Fibroblast of lung (primary cell): ENCODE measurements at regions not wholly inside any gene's neighbourhood (a gene's known extent, or its start where the extent isn't known, plus 50 kb on each side); places are given as distances from the start of the nearest gene placed in this dataset.

Experiments used
- EZH2 ChIP-seq: IDR thresholded peaks from 2 replicates; pipeline ENCODE4 v1.5.1; 2012; ENCODE audit warnings: low read length, control low read depth, mild to moderate bottlenecking; ENCODE audit errors: missing control alignments
- TF ChIP-seq, protein P1 (sequence below), 2 donors: IDR thresholded peaks in 1 of 2; conservative IDR thresholded peaks in 1 of 2; 1 replicate in 1 of 2; 2 replicates in 1 of 2; pipeline ENCODE4 v1.5.1; 2011 to 2012; ENCODE audit warnings: low read length in 2 of 2, control low read depth in 1 of 2, inconsistent platforms in 1 of 2, low read depth in 1 of 2, mild to moderate bottlenecking in 1 of 2

DNA sequence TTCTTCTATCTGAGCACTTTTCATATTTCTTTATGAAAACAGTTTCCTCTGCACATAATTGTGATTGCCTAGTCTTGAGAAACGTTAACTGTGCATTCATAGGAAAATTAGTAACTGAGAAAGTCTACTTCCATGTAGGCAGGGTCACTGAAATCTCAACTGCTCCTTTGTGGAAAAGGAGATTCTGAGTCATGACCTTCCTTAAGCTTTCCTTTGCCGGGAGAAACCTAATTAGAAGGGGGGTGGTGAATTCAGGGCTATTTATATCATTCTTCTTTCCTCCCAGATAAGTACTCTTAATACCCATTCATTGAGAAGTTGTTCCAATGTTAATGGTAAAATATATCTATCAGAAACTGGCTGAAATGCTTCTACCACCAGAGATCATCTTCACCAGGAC, 751.0 kb upstream of the TMEM132C start:
- TF ChIP-seq, protein P1, sequence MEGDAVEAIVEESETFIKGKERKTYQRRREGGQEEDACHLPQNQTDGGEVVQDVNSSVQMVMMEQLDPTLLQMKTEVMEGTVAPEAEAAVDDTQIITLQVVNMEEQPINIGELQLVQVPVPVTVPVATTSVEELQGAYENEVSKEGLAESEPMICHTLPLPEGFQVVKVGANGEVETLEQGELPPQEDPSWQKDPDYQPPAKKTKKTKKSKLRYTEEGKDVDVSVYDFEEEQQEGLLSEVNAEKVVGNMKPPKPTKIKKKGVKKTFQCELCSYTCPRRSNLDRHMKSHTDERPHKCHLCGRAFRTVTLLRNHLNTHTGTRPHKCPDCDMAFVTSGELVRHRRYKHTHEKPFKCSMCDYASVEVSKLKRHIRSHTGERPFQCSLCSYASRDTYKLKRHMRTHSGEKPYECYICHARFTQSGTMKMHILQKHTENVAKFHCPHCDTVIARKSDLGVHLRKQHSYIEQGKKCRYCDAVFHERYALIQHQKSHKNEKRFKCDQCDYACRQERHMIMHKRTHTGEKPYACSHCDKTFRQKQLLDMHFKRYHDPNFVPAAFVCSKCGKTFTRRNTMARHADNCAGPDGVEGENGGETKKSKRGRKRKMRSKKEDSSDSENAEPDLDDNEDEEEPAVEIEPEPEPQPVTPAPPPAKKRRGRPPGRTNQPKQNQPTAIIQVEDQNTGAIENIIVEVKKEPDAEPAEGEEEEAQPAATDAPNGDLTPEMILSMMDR (conservative IDR thresholded peaks at IDR 0.05 in 1 of 2, IDR thresholded peaks at IDR 0.05 in 1 of 2; ENCODE audit: low read depth in 1 of 2, low read length in 2 of 2), result no peak
- TF ChIP-seq EZH2, result no peak
